Hepatocyte (in vitro differentiated cells): ENCODE measurements at regions not wholly inside any gene's neighbourhood (a gene's known extent, or its start where the extent isn't known, plus 50 kb on each side); places are given as distances from the start of the nearest gene placed in this dataset.
A peak's percentile ranks its signal among the peaks of the same experiment; 100 is the strongest.

Experiments used
- DNase-seq: peaks from one replicate; pipeline ENCODE4 v3.0.0-alpha.2; 2016; ENCODE audit warnings: low spot score
- H2AFZ ChIP-seq: fragments of 200-600 bp; sonication (generic); 2 replicates; pipeline ENCODE4 v1.6.0; 2016; ENCODE audit warnings: antibody characterized with exemption, mild to moderate bottlenecking
- H3K27ac ChIP-seq: fragments of 200-600 bp; sonication (generic); 2 replicates; pipeline ENCODE4 v1.5.1; 2016; ENCODE audit warnings: mild to moderate bottlenecking
- H3K27me3 ChIP-seq: fragments of 200-600 bp; sonication (generic); 2 replicates; pipeline ENCODE4 v1.6.1; 2016
- H3K36me3 ChIP-seq: fragments of 200-600 bp; sonication (generic); replicated peaks from 2 replicates; pipeline ENCODE4 v1.5.1; 2016; ENCODE audit warnings: low read depth; ENCODE audit not compliant: insufficient read depth
- H3K4me1 ChIP-seq: fragments of 200-600 bp; sonication (generic); 2 replicates; pipeline ENCODE4 v1.5.1; 2016; ENCODE audit warnings: mild to moderate bottlenecking, moderate library complexity; ENCODE audit not compliant: insufficient read depth
- H3K4me2 ChIP-seq: fragments of 200-600 bp; sonication (generic); 2 replicates; pipeline ENCODE4 v1.6.0; 2016
- H3K4me3 ChIP-seq: fragments of 200-600 bp; sonication (generic); 2 replicates; pipeline ENCODE4 v1.5.1; 2016; ENCODE audit warnings: mild to moderate bottlenecking
- H3K79me2 ChIP-seq: fragments of 200-600 bp; sonication (generic); 2 replicates; pipeline ENCODE4 v1.6.0; 2017; ENCODE audit warnings: mild to moderate bottlenecking
- H3K9me2 ChIP-seq: fragments of 200-600 bp; sonication (generic); replicated peaks from 2 replicates; pipeline ENCODE4 v1.6.0; 2017; ENCODE audit warnings: mild to moderate bottlenecking; ENCODE audit not compliant: insufficient read depth
- H3K9me3 ChIP-seq: fragments of 200-600 bp; sonication (generic); 2 replicates; pipeline ENCODE4 v1.5.1; 2016; ENCODE audit warnings: low read depth, mild to moderate bottlenecking
- H4K20me1 ChIP-seq: fragments of 200-600 bp; sonication (generic); 2 replicates; pipeline ENCODE4 v1.6.0; 2016; ENCODE audit warnings: mild to moderate bottlenecking; ENCODE audit not compliant: insufficient read depth, poor library complexity, severe bottlenecking
- EZH2 ChIP-seq: fragments of 200-600 bp; sonication (generic); IDR thresholded peaks from 2 replicates; pipeline ENCODE4 v1.6.1; 2016; ENCODE audit warnings: antibody characterized with exemption, mild to moderate bottlenecking, borderline replicate concordance
- EZH2phosphoT487 ChIP-seq: fragments of 200-600 bp; sonication (generic); IDR thresholded peaks from one replicate; pipeline ENCODE4 v1.6.1; 2018; ENCODE audit warnings: antibody characterized with exemption, mild to moderate bottlenecking, low read depth, moderate library complexity; ENCODE audit not compliant: unreplicated experiment, severe bottlenecking
- WGBS: methylation state at CpG from one replicate; pipeline ENCODE4 v1.1.6; 2016; ENCODE audit warnings: low lambda C conversion rate; ENCODE audit errors: missing lambda C conversion rate; 5-methylcytosine and 5-hydroxymethylcytosine counted together
- TF ChIP-seq, protein P1 (sequence below): fragments of 200-600 bp; sonication (generic); IDR thresholded peaks from 2 replicates; pipeline ENCODE4 v1.5.1; 2016; ENCODE audit warnings: antibody characterized with exemption, mild to moderate bottlenecking; ENCODE audit not compliant: poor library complexity

DNA sequence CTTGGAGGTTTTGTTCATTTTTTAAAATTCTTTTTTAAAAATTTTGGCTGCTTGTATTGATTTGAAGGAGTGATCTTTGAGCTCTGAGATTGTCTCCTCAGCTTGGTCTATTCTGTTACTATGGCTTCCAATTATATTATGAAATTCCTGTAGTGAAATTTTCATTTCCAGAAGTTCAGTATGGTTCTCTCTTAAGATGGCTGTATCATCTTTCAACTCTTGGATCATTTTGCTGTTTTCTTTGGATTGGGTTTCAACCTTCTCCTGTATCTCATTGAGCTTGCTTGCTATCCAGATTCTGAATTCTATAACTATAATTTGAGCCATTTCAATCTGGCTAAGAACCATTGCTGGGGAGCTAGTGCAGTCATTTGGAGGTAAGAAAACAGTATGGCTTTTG is 270.8 kb upstream of the NT5C1B start:
- Histone ChIP-seq H3K4me1 (no peaks in the 10 kb centered on the region), H3K27ac (no peak overlapping the region), H3K4me3 (no peak overlapping the region), H3K27me3 (no peaks in the 10 kb centered on the region), H2AFZ (no peak overlapping the region), H3K4me2 (no peak overlapping the region), H3K9me3 (no peaks in the 10 kb centered on the region), H4K20me1 (no peaks in the 10 kb centered on the region), H3K79me2 (no peaks in the 10 kb centered on the region), H3K9me2 (no peaks in the 10 kb centered on the region), H3K36me3 (no peaks in the 10 kb centered on the region)
- DNase-seq, result no peak
- TF ChIP-seq EZH2 (no peak), EZH2phosphoT487 (no peak)
- TF ChIP-seq, protein P1, sequence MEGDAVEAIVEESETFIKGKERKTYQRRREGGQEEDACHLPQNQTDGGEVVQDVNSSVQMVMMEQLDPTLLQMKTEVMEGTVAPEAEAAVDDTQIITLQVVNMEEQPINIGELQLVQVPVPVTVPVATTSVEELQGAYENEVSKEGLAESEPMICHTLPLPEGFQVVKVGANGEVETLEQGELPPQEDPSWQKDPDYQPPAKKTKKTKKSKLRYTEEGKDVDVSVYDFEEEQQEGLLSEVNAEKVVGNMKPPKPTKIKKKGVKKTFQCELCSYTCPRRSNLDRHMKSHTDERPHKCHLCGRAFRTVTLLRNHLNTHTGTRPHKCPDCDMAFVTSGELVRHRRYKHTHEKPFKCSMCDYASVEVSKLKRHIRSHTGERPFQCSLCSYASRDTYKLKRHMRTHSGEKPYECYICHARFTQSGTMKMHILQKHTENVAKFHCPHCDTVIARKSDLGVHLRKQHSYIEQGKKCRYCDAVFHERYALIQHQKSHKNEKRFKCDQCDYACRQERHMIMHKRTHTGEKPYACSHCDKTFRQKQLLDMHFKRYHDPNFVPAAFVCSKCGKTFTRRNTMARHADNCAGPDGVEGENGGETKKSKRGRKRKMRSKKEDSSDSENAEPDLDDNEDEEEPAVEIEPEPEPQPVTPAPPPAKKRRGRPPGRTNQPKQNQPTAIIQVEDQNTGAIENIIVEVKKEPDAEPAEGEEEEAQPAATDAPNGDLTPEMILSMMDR, result no peak

- Histone ChIP-seq H3K27me3 (no peaks in the 10 kb centered on the region), H3K36me3 (no peaks in the 10 kb centered on the region), H3K27ac (no peak overlapping the region), H3K9me2 (no peaks in the 10 kb centered on the region), H3K4me1 (no peaks in the 10 kb centered on the region), H3K79me2 (no peaks in the 10 kb centered on the region), H2AFZ (no peak overlapping the region), H3K4me2 (no peak overlapping the region), H4K20me1 (no peaks in the 10 kb centered on the region), H3K9me3 (no peaks in the 10 kb centered on the region), H3K4me3 (no peak overlapping the region)
- no peak for DNase-seq
- no peak for TF ChIP-seq EZH2
- TF ChIP-seq, protein P1, result no peak
- no peak for TF ChIP-seq EZH2phosphoT487
Observed at GRCh38 chr2:18856765-18857164, 267.4 kb upstream of the NT5C1B start.

GRCh38 chr2:18855027-18855426 is 265.7 kb upstream of the NT5C1B start:
- no peak for DNase-seq
- Histone ChIP-seq H4K20me1 (no peaks in the 10 kb centered on the region), H3K27ac (no peak overlapping the region), H3K4me2 (no peak overlapping the region), H3K79me2 (no peaks in the 10 kb centered on the region), H3K27me3 (no peaks in the 10 kb centered on the region), H3K36me3 (no peaks in the 10 kb centered on the region), H3K4me1 (no peaks in the 10 kb centered on the region), H2AFZ (no peak overlapping the region), H3K9me2 (no peaks in the 10 kb centered on the region), H3K9me3 (no peaks in the 10 kb centered on the region), H3K4me3 (no peak overlapping the region)
- TF ChIP-seq EZH2phosphoT487 (no peak), EZH2 (no peak)
- TF ChIP-seq, protein P1, result peak; percentile 24

DNA sequence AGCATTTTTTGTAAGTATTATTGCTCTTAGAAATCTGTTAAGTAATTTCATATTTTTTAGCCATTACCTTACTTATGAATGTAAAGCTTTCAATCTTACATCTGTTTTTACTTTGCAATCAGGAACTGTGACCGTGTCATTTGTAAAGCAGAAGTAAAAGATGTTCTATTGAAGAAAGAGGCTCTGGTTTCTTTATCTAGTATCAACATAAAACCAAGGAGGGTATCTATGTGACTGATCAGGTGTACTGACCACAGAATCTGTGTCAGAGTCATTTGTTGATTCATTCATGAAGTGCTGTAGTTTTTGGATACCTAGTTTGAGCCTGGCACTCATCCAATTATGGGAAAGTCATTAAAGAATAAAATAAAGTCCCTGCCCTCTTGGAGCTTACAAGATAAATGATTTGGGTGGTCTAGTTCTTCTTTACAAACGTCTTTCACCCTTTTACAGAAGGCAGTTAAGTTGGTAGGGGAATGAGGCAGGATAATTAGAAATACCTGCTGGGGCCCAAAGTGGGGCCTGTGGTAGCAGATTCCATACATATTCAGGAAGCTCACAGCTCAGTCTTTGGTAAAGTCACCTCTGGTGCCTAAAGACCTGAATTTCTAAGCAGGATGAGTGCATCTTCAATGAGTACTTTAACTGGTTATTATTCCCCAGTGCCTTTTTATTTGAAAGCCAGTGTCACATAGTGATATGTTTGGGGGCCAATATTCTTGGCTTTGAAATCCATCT is 260.6 kb upstream of the NT5C1B start:
- Histone ChIP-seq H3K9me2 (no peaks in the 10 kb centered on the region), H3K4me1 (no peaks in the 10 kb centered on the region)
- no peak for DNase-seq

More for the DNA sequence above, 260.6 kb upstream of the NT5C1B start:
- no peaks in the 10 kb centered on the region for H3K9me3 ChIP-seq
- no peak overlapping the region for H2AFZ ChIP-seq
- H3K27ac ChIP-seq, result no peak overlapping the region
- H3K79me2 ChIP-seq, result no peaks in the 10 kb centered on the region
- TF ChIP-seq, protein P1, result no peak
- TF ChIP-seq EZH2 (no peak), EZH2phosphoT487 (no peak)
- no peaks in the 10 kb centered on the region for H4K20me1 ChIP-seq
- H3K27me3 ChIP-seq, result no peaks in the 10 kb centered on the region
- H3K4me3 ChIP-seq, result no peak overlapping the region
- no peaks in the 10 kb centered on the region for H3K36me3 ChIP-seq
- 53% methylated on average over 2 of the region's 2 CpGs for WGBS
- no peak overlapping the region for H3K4me2 ChIP-seq
